GM12892 (cell line): ENCODE measurements at regions not wholly inside any gene's neighbourhood (a gene's known extent, or its start where the extent isn't known, plus 50 kb on each side); places are given as distances from the start of the nearest gene placed in this dataset.

Experiments used
- DNase-seq: peaks from one replicate; pipeline ENCODE4 v3.0.0; 2011; ENCODE audit not compliant: insufficient read length
- FAIRE-seq: peaks from 2 replicates; lab custom pipeline; 2011; peaks lifted over from hg19 to GRCh38; lab: Jason Lieb, UNC
- POLR2A ChIP-seq: IDR thresholded peaks from 2 replicates; pipeline ENCODE4 v1.6.1; 2011; ENCODE audit warnings: low read depth, low read length, control low read depth
- POLR2AphosphoS5 ChIP-seq: IDR thresholded peaks from 2 replicates; pipeline ENCODE4 v1.6.1; 2011; ENCODE audit warnings: low read depth, low read length, control low read depth
- TAF1 ChIP-seq: IDR thresholded peaks from 2 replicates; pipeline ENCODE4 v1.6.1; 2011; ENCODE audit warnings: low read depth, mild to moderate bottlenecking, control low read depth, low read length, borderline replicate concordance

GRCh38 chr4:12846368-12846767 lies 637.8 kb downstream of the RAB28 start:
- FAIRE-seq = no peak
- no peak for DNase-seq
- TF ChIP-seq POLR2A = no peak
- TF ChIP-seq TAF1 = no peak
- no peak for TF ChIP-seq POLR2AphosphoS5

- DNase-seq (no peak), FAIRE-seq (no peak)
- TF ChIP-seq POLR2A (no peak), TAF1 (no peak), POLR2AphosphoS5 (no peak)
These were observed 640.0 kb downstream of the RAB28 start for GRCh38 chr4:12844141-12844540.

GRCh38 chr4:12827966-12828365 lies 656.2 kb downstream of the RAB28 start:
- no peak for FAIRE-seq
- DNase-seq = no peak
- TF ChIP-seq TAF1 (no peak), POLR2AphosphoS5 (no peak), POLR2A (no peak)

GRCh38 chr4:12791536-12791935 lies 692.6 kb downstream of the RAB28 start:
- TF ChIP-seq POLR2A (no peak), TAF1 (no peak), POLR2AphosphoS5 (no peak)
- FAIRE-seq = no peak
- DNase-seq = no peak

GRCh38 chr4:12787261-12787660 lies 696.9 kb downstream of the RAB28 start:
- FAIRE-seq (no peak), DNase-seq (no peak)
- no peak for TF ChIP-seq TAF1

- no peak for FAIRE-seq
- no peak for TF ChIP-seq TAF1
- TF ChIP-seq POLR2AphosphoS5 = no peak
- TF ChIP-seq POLR2A = no peak
- DNase-seq = no peak
These were observed 705.4 kb downstream of the RAB28 start for GRCh38 chr4:12778706-12779105.

GRCh38 chr4:12778191-12778590 lies 705.9 kb downstream of the RAB28 start:
- FAIRE-seq = no peak
- no peak for TF ChIP-seq POLR2A
- TF ChIP-seq TAF1 = no peak
- TF ChIP-seq POLR2AphosphoS5 = no peak

GRCh38 chr4:12770351-12770750 lies 713.8 kb downstream of the RAB28 start:
- DNase-seq = no peak
- FAIRE-seq = no peak
- TF ChIP-seq POLR2A (no peak), TAF1 (no peak), POLR2AphosphoS5 (no peak)

More at GRCh38 chr4:12778191-12778590, 705.9 kb downstream of the RAB28 start:
- DNase-seq = no peak

- FAIRE-seq (no peak), DNase-seq (no peak)
- TF ChIP-seq TAF1 (no peak), POLR2A (no peak), POLR2AphosphoS5 (no peak)
These were observed 722.4 kb downstream of the RAB28 start for GRCh38 chr4:12761694-12762093.

GRCh38 chr4:12747154-12747553 lies 737.0 kb downstream of the RAB28 start:
- FAIRE-seq (no peak), DNase-seq (no peak)
- TF ChIP-seq TAF1 (no peak), POLR2AphosphoS5 (no peak), POLR2A (no peak)

GRCh38 chr4:12746221-12746620 lies 737.9 kb downstream of the RAB28 start:
- TF ChIP-seq TAF1 (no peak), POLR2AphosphoS5 (no peak), POLR2A (no peak)
- DNase-seq = no peak
- no peak for FAIRE-seq

GRCh38 chr4:12734586-12734985 lies 749.6 kb downstream of the RAB28 start:
- no peak for FAIRE-seq
- DNase-seq = no peak
- TF ChIP-seq TAF1 = no peak
- TF ChIP-seq POLR2A = no peak
- no peak for TF ChIP-seq POLR2AphosphoS5

- FAIRE-seq (no peak), DNase-seq (no peak)
- no peak for TF ChIP-seq POLR2A
- no peak for TF ChIP-seq TAF1
- TF ChIP-seq POLR2AphosphoS5 = no peak
These were observed 754.8 kb downstream of the RAB28 start for GRCh38 chr4:12729384-12729783.
